Calu3 (cell line): ENCODE measurements at regions not wholly inside any gene's neighbourhood (a gene's known extent, or its start where the extent isn't known, plus 50 kb on each side); places are given as distances from the start of the nearest gene placed in this dataset.

Source experiments
- BruUV-seq: library from RNA; stranded (reverse); fragments of 400-500 nt; replicated peaks from 2 replicates; lab custom pipeline; 2021; lab: Mats Ljungman, UMichigan
- CTCF ChIA-PET: fragments of 300-600 bp; sonication (Branson Sonifier 250); formaldehyde crosslinking; loops from one replicate; lab custom pipeline; 2022; ENCODE audit warnings: antibody characterized with exemption; lab: Charles Lee
- DNase-seq: peaks from one replicate; pipeline ENCODE4 v3.0.0; 2022
- H3K27ac Mint-ChIP-seq: one replicate; pipeline ENCODE4 v1.8.0; 2022; ENCODE audit warnings: mixed read lengths; ENCODE audit not compliant: unreplicated experiment
- H3K27me3 Mint-ChIP-seq: one replicate; pipeline ENCODE4 v1.8.0; 2022; ENCODE audit warnings: mixed read lengths; ENCODE audit not compliant: unreplicated experiment
- H3K36me3 Mint-ChIP-seq: one replicate; pipeline ENCODE4 v1.8.0; 2022; ENCODE audit warnings: mild to moderate bottlenecking, moderate library complexity, mixed read lengths; ENCODE audit not compliant: insufficient read depth, unreplicated experiment
- H3K4me1 Mint-ChIP-seq: one replicate; pipeline ENCODE4 v1.8.0; 2022; ENCODE audit warnings: mild to moderate bottlenecking, low read depth, mixed read lengths; ENCODE audit not compliant: unreplicated experiment
- H3K4me3 Mint-ChIP-seq: one replicate; pipeline ENCODE4 v1.8.0; 2022; ENCODE audit warnings: mild to moderate bottlenecking, low read depth, moderate library complexity, mixed read lengths; ENCODE audit not compliant: unreplicated experiment
- H3K9me3 Mint-ChIP-seq: one replicate; pipeline ENCODE4 v1.8.0; 2022; ENCODE audit warnings: low read depth, mixed read lengths; ENCODE audit not compliant: unreplicated experiment
- intact Hi-C: fragments of 100-400 bp; cut with micrococcal nuclease; formaldehyde crosslinking; loops from one replicate; pipeline ENCODE4 v1.10.0; 2022; ENCODE audit not compliant: unreplicated experiment
- TF ChIP-seq, protein P1 (sequence below): fragments of 200-600 bp; IDR thresholded peaks from one replicate; pipeline ENCODE4 v1.8.0; 2022; ENCODE audit warnings: antibody characterized with exemption; ENCODE audit not compliant: unreplicated experiment

DNA sequence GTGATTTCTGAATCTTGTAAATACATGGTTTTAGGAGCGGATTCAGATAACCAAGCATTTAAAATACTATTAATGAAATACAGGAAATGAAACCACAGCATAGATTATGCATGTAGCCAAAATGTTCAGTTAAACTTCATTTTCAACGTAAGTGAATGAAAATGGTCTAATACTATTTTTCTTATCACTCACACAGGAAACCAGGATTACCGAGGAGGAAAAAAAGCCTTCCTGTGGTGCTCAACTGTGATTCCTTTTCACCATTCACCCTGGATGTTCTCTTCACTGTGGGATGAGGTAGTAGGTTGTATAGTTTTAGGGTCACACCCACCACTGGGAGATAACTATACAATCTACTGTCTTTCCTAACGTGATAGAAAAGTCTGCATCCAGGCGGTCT lies 83.4 kb upstream of the ZNF169 start:
- no peak for DNase-seq
- CTCF ChIA-PET: no interaction called here
- intact Hi-C loops: no loop called here
- Mint-ChIP-seq H3K27me3 (no peaks in the 10 kb centered on the region), H3K4me1 (no peaks in the 10 kb centered on the region), H3K4me3 (no peak overlapping the region), H3K9me3 (no peaks in the 10 kb centered on the region), H3K36me3 (peaks cover 33% of the 10 kb centered on the region), H3K27ac (no peak overlapping the region)
- BruUV-seq: no TSS peak
- TF ChIP-seq, protein P1, sequence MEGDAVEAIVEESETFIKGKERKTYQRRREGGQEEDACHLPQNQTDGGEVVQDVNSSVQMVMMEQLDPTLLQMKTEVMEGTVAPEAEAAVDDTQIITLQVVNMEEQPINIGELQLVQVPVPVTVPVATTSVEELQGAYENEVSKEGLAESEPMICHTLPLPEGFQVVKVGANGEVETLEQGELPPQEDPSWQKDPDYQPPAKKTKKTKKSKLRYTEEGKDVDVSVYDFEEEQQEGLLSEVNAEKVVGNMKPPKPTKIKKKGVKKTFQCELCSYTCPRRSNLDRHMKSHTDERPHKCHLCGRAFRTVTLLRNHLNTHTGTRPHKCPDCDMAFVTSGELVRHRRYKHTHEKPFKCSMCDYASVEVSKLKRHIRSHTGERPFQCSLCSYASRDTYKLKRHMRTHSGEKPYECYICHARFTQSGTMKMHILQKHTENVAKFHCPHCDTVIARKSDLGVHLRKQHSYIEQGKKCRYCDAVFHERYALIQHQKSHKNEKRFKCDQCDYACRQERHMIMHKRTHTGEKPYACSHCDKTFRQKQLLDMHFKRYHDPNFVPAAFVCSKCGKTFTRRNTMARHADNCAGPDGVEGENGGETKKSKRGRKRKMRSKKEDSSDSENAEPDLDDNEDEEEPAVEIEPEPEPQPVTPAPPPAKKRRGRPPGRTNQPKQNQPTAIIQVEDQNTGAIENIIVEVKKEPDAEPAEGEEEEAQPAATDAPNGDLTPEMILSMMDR: no peak

DNA sequence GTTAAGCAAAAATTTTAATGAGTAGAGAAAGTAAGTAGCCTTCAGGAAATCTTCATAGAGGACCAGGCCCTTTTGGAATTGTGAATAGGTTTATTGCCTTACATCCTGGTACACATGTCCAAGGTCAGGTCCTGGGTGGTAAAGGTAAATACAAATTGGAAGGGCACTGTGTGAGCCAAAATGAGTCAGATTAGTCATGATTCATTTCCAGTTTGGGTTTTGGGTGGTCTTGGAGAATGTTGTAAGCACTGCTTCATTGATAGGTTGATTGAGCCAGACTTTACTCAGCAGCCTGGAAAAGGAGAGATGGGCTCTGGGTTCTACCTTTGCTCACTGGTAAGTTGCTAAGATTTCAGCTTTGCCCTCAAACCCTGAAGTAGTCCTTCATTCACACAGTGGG lies 82.5 kb upstream of the ZNF169 start:
- no peak for DNase-seq
- no peak overlapping the region for H3K4me3 Mint-ChIP-seq
- peaks cover 35% of the 10 kb centered on the region for H3K36me3 Mint-ChIP-seq
- CTCF ChIA-PET: no interaction called here
- H3K27ac Mint-ChIP-seq: no peak overlapping the region
- H3K27me3 Mint-ChIP-seq: no peaks in the 10 kb centered on the region
- TF ChIP-seq, protein P1: no peak
- intact Hi-C loops: no loop called here
- no TSS peak for BruUV-seq
- H3K9me3 Mint-ChIP-seq: no peaks in the 10 kb centered on the region
- no peaks in the 10 kb centered on the region for H3K4me1 Mint-ChIP-seq

- Mint-ChIP-seq H3K4me1 (no peaks in the 10 kb centered on the region), H3K36me3 (peaks cover 51% of the 10 kb centered on the region), H3K27ac (no peak overlapping the region), H3K27me3 (no peaks in the 10 kb centered on the region), H3K9me3 (no peaks in the 10 kb centered on the region), H3K4me3 (no peak overlapping the region)
- TF ChIP-seq, protein P1: no peak
- DNase-seq: no peak
- CTCF ChIA-PET: interaction anchor here (0.6 kb wide), 1 partner anchor 39 kb away, joined by 8 read pairs; no protein-coding TSS in a partner anchor
- BruUV-seq: no TSS peak
- intact Hi-C loops: no loop called here
Measured at GRCh38 chr9:94178927-94179326, 80.2 kb upstream of the ZNF169 start.

DNA sequence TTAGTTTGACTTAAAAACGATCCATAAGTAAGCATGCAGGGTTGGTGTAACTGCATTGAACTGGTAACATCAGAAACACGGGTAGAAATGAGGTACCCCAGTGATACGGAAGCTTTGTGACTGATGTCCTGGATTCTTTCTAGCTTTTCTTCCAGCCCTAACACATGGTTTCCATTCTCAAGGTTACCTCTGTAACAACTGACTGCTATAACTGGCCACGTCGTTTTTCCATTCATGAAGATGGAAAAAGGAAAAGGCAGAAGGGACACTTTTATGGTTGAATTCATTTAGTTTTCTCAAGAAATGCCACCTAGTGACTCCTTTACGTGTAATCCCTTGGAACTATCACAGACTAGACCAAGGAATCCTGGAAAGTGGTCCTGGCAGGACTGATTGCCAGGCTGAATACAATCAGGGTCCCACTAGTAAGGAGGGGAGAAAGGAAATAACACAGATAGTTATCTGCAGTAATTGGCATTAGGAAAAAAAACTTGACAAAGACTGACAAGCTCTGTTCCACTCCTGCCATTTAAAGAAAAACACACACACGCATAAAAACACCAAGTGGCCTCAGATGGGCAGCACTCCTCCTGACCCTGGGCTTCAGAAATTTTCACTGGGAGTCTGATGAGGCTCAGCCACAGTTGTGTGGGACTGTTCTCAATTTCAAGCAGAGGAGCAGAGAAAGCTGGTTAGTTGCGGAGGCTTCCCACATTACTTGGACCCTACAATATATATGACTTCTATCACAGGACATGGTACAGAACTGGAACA lies 77.5 kb upstream of the ZNF169 start:
- Mint-ChIP-seq H3K27me3 (no peaks in the 10 kb centered on the region), H3K9me3 (no peaks in the 10 kb centered on the region), H3K4me1 (no peaks in the 10 kb centered on the region), H3K4me3 (no peak overlapping the region), H3K36me3 (peaks cover 38% of the 10 kb centered on the region), H3K27ac (no peak overlapping the region)
- intact Hi-C loops: no loop called here
- CTCF ChIA-PET: no interaction called here
- DNase-seq: no peak
- TF ChIP-seq, protein P1: no peak
- BruUV-seq: no TSS peak
